ENCODE measurements at regions not wholly inside any gene's neighbourhood (a gene's known extent, or its start where the extent isn't known, plus 50 kb on each side); places are given as distances from the start of the nearest gene placed in this dataset.
A peak's percentile ranks its signal among the peaks of the same experiment; 100 is the strongest.

DNA sequence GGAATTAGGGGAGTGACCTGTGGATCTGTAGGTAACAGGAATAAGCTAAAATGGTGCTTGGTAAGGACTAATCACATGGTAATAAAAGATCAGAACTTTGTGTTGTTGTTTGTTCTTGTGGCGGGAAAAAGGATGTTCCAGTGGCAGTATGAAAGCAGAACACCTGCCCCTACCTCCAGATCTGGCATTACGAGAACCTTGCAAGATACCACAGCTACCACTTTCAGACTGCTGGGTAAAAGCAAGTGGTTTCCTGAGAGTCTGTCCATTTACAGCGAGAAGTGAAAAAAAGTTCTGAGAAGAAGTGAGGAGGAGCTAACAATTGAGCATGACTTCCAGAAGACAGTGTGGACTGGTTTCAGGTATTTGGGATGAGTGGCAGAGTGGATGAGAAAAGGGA lies 252.5 kb downstream of the TLE4 start:
- H3K4me3 ChIP-seq (ENCODE audit: low read length), result no peak overlapping the region
- H3K4me2 ChIP-seq (ENCODE audit: low read depth, low read length, poor library complexity, severe bottlenecking), result no peak overlapping the region
- no peaks in the 10 kb centered on the region for H3K4me1 ChIP-seq (ENCODE audit: low read length)
- no peaks in the 10 kb centered on the region for H4K20me1 ChIP-seq (ENCODE audit: insufficient read depth, low read depth, low read length)
- no peak overlapping the region for H3K9ac ChIP-seq (ENCODE audit: low read length)
- no peaks in the 10 kb centered on the region for H3K9me3 ChIP-seq (ENCODE audit: low read length)
- no peaks in the 10 kb centered on the region for H3K27me3 ChIP-seq (ENCODE audit: low read length)
- no peak overlapping the region for H2AFZ ChIP-seq (ENCODE audit: low read length)
- no peak overlapping the region for H3K27ac ChIP-seq (ENCODE audit: low read length)
- H3K79me2 ChIP-seq (ENCODE audit: low read length), result no peaks in the 10 kb centered on the region
- H3K9me2 ChIP-seq (replicated peaks; ENCODE audit: insufficient read depth, low read length), result no peaks in the 10 kb centered on the region
- H3K36me3 ChIP-seq (ENCODE audit: insufficient read depth, low read length), result no peaks in the 10 kb centered on the region
- DNase-seq, result no peak

DNA sequence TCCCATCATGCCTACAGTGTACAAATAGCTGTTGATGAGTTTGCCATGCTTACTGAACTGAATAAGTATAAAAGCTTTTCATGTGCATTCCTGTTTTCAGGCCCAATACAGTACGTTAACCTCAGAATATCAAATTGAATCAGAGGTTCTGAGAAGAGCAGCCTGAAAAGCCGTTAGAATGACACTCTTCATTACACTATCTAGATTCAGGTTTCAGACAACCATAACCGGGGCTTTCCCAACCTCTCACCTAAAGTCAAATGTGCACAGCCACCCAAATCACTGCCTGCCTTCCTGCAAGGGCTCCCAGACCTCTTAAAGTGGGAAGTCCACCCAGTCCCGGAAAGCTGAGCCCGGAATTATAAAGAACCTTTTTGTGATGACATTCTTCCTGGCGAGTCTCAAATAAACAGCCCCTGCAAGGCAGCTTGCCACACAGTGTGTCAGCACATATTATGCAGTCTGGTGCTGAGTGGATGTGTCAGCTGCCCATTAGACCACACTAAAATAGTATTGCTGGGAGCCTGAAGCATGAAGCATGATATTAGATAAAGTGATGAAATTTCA lies 245.8 kb downstream of the TLE4 start:
- DNase-seq, result no peak
- H3K9me2 ChIP-seq (replicated peaks; ENCODE audit: insufficient read depth, low read length), result no peaks in the 10 kb centered on the region
- no peaks in the 10 kb centered on the region for H4K20me1 ChIP-seq (ENCODE audit: insufficient read depth, low read depth, low read length)
- H3K27ac ChIP-seq (ENCODE audit: low read length), result no peak overlapping the region
- no peaks in the 10 kb centered on the region for H3K79me2 ChIP-seq (ENCODE audit: low read length)
- H3K4me1 ChIP-seq (ENCODE audit: low read length), result peaks cover 6% of the 10 kb centered on the region
- H3K36me3 ChIP-seq (ENCODE audit: insufficient read depth, low read length), result no peaks in the 10 kb centered on the region
- H3K4me3 ChIP-seq (ENCODE audit: low read length), result no peak overlapping the region
- no peaks in the 10 kb centered on the region for H3K9me3 ChIP-seq (ENCODE audit: low read length)
- H3K9ac ChIP-seq (ENCODE audit: low read length), result no peak overlapping the region
- H3K27me3 ChIP-seq (ENCODE audit: low read length), result no peaks in the 10 kb centered on the region
- no peak overlapping the region for H3K4me2 ChIP-seq (ENCODE audit: low read depth, low read length, poor library complexity, severe bottlenecking)
- H2AFZ ChIP-seq (ENCODE audit: low read length), result no peak overlapping the region

DNA sequence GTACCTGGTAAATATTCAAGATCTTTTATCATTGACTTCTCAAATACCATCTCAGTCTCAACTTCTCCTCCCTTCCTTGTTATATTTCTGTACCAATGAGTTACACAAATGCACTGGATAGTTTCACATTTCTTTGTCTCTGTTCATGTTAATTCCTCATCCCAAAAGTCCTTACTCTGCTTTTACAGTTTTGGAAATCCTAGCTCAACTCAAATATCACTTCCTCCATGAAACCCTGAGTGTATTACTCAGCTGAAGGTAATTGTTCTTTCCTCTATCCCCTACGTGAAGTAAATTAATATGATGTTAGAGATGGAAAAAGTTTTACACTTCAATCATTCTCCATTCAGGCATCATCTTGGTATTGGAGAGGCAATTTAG lies 241.5 kb downstream of the TLE4 start:
- H3K9ac ChIP-seq (ENCODE audit: low read length), result no peak overlapping the region
- H3K27ac ChIP-seq (ENCODE audit: low read length), result no peak overlapping the region
- H2AFZ ChIP-seq (ENCODE audit: low read length), result no peak overlapping the region
- no peaks in the 10 kb centered on the region for H3K27me3 ChIP-seq (ENCODE audit: low read length)
- H3K36me3 ChIP-seq (ENCODE audit: insufficient read depth, low read length), result no peaks in the 10 kb centered on the region
- no peak overlapping the region for H3K4me2 ChIP-seq (ENCODE audit: low read depth, low read length, poor library complexity, severe bottlenecking)
- no peaks in the 10 kb centered on the region for H3K9me3 ChIP-seq (ENCODE audit: low read length)
- H4K20me1 ChIP-seq (ENCODE audit: insufficient read depth, low read depth, low read length), result no peaks in the 10 kb centered on the region
- H3K4me3 ChIP-seq (ENCODE audit: low read length), result no peak overlapping the region
- DNase-seq, result no peak
- peaks cover 14% of the 10 kb centered on the region for H3K4me1 ChIP-seq (ENCODE audit: low read length)
- no peaks in the 10 kb centered on the region for H3K9me2 ChIP-seq (replicated peaks; ENCODE audit: insufficient read depth, low read length)
- H3K79me2 ChIP-seq (ENCODE audit: low read length), result no peaks in the 10 kb centered on the region

DNA sequence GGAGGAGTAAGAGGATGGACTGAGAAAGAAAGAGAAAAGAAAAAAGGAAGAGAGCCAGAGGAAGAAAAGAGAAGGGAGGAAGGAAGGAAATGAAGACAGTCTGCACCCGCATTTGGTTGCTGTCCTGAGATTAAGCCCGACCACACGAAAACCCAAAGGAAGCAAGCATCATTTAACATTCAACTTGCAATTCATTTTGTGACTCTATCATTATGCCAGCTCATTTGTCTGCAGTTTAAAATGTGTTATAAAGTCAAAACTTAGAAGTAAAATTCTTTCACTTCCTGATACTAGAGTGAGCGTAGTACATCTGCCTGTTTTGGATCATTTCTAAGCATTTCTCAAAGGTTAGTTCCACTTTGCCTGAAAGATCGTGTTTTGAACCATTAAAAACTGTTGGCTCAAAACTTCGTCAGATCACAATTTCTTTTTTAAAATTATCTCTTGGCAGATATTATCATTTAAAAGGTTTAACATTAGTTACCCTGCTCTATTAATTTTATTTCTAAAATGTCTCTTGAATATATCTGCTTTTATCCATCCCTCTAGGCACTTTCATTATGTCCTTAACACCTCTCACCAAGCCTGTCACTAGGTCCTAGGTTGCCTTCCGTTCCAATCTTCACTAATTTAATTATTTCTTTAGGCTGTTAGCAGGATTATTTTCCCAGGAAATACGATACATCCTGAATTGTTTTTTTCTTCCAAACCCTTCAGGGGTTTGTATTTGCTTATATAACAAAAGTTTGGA lies 240.9 kb downstream of the TLE4 start:
- Histone ChIP-seq H2AFZ (ENCODE audit: low read length) (no peak overlapping the region), H3K4me2 (ENCODE audit: low read depth, low read length, poor library complexity, severe bottlenecking) (peak overlapping the region; percentile 29), H4K20me1 (ENCODE audit: insufficient read depth, low read depth, low read length) (no peaks in the 10 kb centered on the region), H3K9me3 (ENCODE audit: low read length) (no peaks in the 10 kb centered on the region), H3K27ac (ENCODE audit: low read length) (no peak overlapping the region), H3K9ac (ENCODE audit: low read length) (no peak overlapping the region), H3K9me2 (replicated peaks; ENCODE audit: insufficient read depth, low read length) (no peaks in the 10 kb centered on the region), H3K4me3 (ENCODE audit: low read length) (no peak overlapping the region), H3K4me1 (ENCODE audit: low read length) (peaks cover 14% of the 10 kb centered on the region), H3K27me3 (ENCODE audit: low read length) (no peaks in the 10 kb centered on the region), H3K36me3 (ENCODE audit: insufficient read depth, low read length) (no peaks in the 10 kb centered on the region), H3K79me2 (ENCODE audit: low read length) (no peaks in the 10 kb centered on the region)
- peak; percentile 80 for DNase-seq

DNA sequence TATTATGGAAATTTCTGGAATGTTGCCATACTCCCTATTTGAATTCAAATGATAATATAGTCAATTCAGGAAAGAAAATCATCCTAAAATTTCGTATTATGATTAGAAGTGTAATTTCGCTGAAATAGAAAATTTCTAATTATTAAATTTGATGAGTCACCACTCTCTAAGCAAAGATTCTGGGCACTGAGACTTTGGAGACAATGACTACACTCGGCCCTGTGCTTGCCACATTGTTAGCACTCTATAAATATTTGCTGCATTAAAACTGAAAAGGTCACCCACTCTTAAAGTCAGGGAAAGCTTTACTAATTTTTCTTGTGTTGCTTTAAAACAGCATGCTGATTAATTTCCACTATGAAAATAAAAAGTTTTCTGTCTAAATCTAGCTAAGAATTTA lies 240.3 kb downstream of the TLE4 start:
- H3K9me3 ChIP-seq (ENCODE audit: low read length), result no peaks in the 10 kb centered on the region
- H3K36me3 ChIP-seq (ENCODE audit: insufficient read depth, low read length), result no peaks in the 10 kb centered on the region
- H3K27ac ChIP-seq (ENCODE audit: low read length), result no peak overlapping the region
- no peaks in the 10 kb centered on the region for H3K79me2 ChIP-seq (ENCODE audit: low read length)
- H2AFZ ChIP-seq (ENCODE audit: low read length), result no peak overlapping the region
- no peak overlapping the region for H3K9ac ChIP-seq (ENCODE audit: low read length)
- DNase-seq, result no peak
- peaks cover 14% of the 10 kb centered on the region for H3K4me1 ChIP-seq (ENCODE audit: low read length)
- no peaks in the 10 kb centered on the region for H3K9me2 ChIP-seq (replicated peaks; ENCODE audit: insufficient read depth, low read length)
- H3K27me3 ChIP-seq (ENCODE audit: low read length), result no peaks in the 10 kb centered on the region
- peak overlapping the region; percentile 29 for H3K4me2 ChIP-seq (ENCODE audit: low read depth, low read length, poor library complexity, severe bottlenecking)
- no peaks in the 10 kb centered on the region for H4K20me1 ChIP-seq (ENCODE audit: insufficient read depth, low read depth, low read length)
- H3K4me3 ChIP-seq (ENCODE audit: low read length), result no peak overlapping the region

DNA sequence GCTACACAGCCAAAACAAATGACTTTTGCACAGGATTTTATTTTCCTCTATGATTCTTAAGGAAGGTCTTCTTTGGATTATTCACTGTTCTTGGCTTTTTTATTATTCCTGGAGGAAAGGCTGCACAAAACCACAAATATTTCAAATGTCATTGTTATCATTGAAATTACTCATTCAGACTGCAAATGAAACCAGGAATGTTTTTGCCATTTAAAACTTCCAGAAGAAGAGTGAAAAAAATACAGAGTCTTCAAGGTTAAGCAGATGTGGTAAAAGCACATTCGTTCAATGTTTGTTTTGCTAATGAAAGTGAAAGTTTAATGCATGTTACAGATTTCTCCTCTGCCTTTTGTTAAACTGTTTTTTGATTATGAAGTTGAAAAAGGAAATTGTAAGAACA lies 238.2 kb downstream of the TLE4 start:
- H4K20me1 ChIP-seq (ENCODE audit: insufficient read depth, low read depth, low read length), result no peaks in the 10 kb centered on the region
- no peak overlapping the region for H2AFZ ChIP-seq (ENCODE audit: low read length)
- H3K27me3 ChIP-seq (ENCODE audit: low read length), result no peaks in the 10 kb centered on the region
- H3K9ac ChIP-seq (ENCODE audit: low read length), result no peak overlapping the region
- no peak for DNase-seq
- H3K27ac ChIP-seq (ENCODE audit: low read length), result no peak overlapping the region
- no peaks in the 10 kb centered on the region for H3K79me2 ChIP-seq (ENCODE audit: low read length)
- H3K4me2 ChIP-seq (ENCODE audit: low read depth, low read length, poor library complexity, severe bottlenecking), result no peak overlapping the region
- no peak overlapping the region for H3K4me3 ChIP-seq (ENCODE audit: low read length)
- no peaks in the 10 kb centered on the region for H3K9me3 ChIP-seq (ENCODE audit: low read length)
- H3K4me1 ChIP-seq (ENCODE audit: low read length), result peaks cover 14% of the 10 kb centered on the region
- H3K9me2 ChIP-seq (replicated peaks; ENCODE audit: insufficient read depth, low read length), result no peaks in the 10 kb centered on the region
- no peaks in the 10 kb centered on the region for H3K36me3 ChIP-seq (ENCODE audit: insufficient read depth, low read length)

DNA sequence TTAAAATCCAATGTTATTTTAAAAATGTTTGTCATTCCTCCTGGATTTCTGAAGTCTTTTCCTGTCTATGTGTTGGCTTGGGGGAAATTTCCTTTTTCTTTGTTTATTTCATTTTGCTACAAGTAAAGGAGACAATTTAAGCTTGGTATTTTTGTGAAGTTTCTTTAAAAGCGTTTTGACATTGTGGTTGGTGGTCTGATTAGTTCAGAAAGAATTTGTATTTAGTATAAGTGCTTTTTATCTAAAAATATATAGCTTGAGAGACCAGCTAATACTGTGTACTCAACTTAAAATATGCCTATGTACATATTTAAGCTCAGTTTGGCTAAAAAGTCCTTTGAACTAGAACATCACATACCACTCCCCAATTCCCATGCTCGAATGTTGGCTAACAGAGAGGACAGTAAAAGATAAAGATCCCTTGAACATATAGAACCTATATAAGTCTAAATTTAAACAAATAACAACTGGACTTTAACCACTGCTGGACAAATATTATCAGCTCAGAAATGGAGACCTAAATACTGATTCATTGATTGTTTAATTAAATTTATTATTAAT lies 237.6 kb downstream of the TLE4 start:
- H3K9me3 ChIP-seq (ENCODE audit: low read length), result no peaks in the 10 kb centered on the region
- H3K27ac ChIP-seq (ENCODE audit: low read length), result no peak overlapping the region
- H3K4me1 ChIP-seq (ENCODE audit: low read length), result peaks cover 14% of the 10 kb centered on the region
- H3K4me2 ChIP-seq (ENCODE audit: low read depth, low read length, poor library complexity, severe bottlenecking), result no peak overlapping the region
- H3K36me3 ChIP-seq (ENCODE audit: insufficient read depth, low read length), result no peaks in the 10 kb centered on the region
- H3K27me3 ChIP-seq (ENCODE audit: low read length), result no peaks in the 10 kb centered on the region
- H4K20me1 ChIP-seq (ENCODE audit: insufficient read depth, low read depth, low read length), result no peaks in the 10 kb centered on the region
- H2AFZ ChIP-seq (ENCODE audit: low read length), result no peak overlapping the region
- no peak overlapping the region for H3K9ac ChIP-seq (ENCODE audit: low read length)
- no peaks in the 10 kb centered on the region for H3K9me2 ChIP-seq (replicated peaks; ENCODE audit: insufficient read depth, low read length)
- no peak for DNase-seq
- no peaks in the 10 kb centered on the region for H3K79me2 ChIP-seq (ENCODE audit: low read length)
- no peak overlapping the region for H3K4me3 ChIP-seq (ENCODE audit: low read length)

DNA sequence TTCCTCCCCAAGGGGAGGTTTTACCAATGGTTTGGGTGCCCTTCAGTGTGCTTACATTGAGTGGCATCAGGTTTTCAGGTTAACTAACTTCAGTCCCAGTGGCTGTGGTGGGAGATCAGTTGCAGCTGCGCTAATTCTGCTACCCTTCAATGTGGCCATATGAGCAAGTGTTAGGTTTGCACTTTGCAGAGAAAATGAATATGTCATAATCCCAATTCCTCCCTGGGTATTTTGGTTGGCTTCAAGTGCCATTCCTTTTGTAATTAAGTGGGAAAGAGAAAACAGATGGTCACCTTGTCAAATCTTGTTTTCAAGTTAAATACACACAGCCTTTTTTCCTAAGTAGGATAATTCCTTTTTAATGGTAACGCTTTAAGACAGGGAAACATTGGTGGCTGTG lies 236.2 kb downstream of the TLE4 start:
- H3K4me1 ChIP-seq (ENCODE audit: low read length), result peaks cover 12% of the 10 kb centered on the region
- no peak overlapping the region for H3K27ac ChIP-seq (ENCODE audit: low read length)
- H3K36me3 ChIP-seq (ENCODE audit: insufficient read depth, low read length), result no peaks in the 10 kb centered on the region
- H2AFZ ChIP-seq (ENCODE audit: low read length), result no peak overlapping the region
- H3K9me2 ChIP-seq (replicated peaks; ENCODE audit: insufficient read depth, low read length), result no peaks in the 10 kb centered on the region
- H3K4me2 ChIP-seq (ENCODE audit: low read depth, low read length, poor library complexity, severe bottlenecking), result no peak overlapping the region
- no peaks in the 10 kb centered on the region for H3K79me2 ChIP-seq (ENCODE audit: low read length)
- no peak overlapping the region for H3K4me3 ChIP-seq (ENCODE audit: low read length)
- no peaks in the 10 kb centered on the region for H3K9me3 ChIP-seq (ENCODE audit: low read length)
- H3K27me3 ChIP-seq (ENCODE audit: low read length), result no peaks in the 10 kb centered on the region
- no peak overlapping the region for H3K9ac ChIP-seq (ENCODE audit: low read length)
- H4K20me1 ChIP-seq (ENCODE audit: insufficient read depth, low read depth, low read length), result no peaks in the 10 kb centered on the region
- no peak for DNase-seq

Measured in Karpas-422 (cell line).